WTC11 (cell line): ENCODE measurements at regions not wholly inside any gene's neighbourhood (a gene's known extent, or its start where the extent isn't known, plus 50 kb on each side); places are given as distances from the start of the nearest gene placed in this dataset.

Source experiments
- ATAC-seq: fragments of 200-7000 bp; cut with Tn5 transposase; 2 replicates; pipeline ENCODE4 v1.10.0; 2021; ENCODE audit warnings: mild to moderate bottlenecking, moderate library complexity
- CTCF ChIA-PET: fragments of 300-600 bp; sonication (Branson Sonifier 250); formaldehyde crosslinking; loops from one replicate; lab custom pipeline; 2021; ENCODE audit warnings: antibody characterized with exemption; lab: Charles Lee
- POLR2A ChIA-PET: fragments of 350-600 bp; sonication (Branson Sonifier 250); formaldehyde crosslinking; loops from one replicate; lab custom pipeline; 2021; ENCODE audit warnings: antibody characterized with exemption; lab: Charles Lee
- DNase-seq: peaks from one replicate; pipeline ENCODE4 v3.0.0; 2021; ENCODE audit warnings: low spot score
- H3K27ac Mint-ChIP-seq: 2 replicates; pipeline ENCODE4 v1.8.0; 2021; ENCODE audit warnings: mixed read lengths
- H3K27me3 Mint-ChIP-seq: 2 replicates; pipeline ENCODE4 v1.8.0; 2021; ENCODE audit warnings: low read depth, mild to moderate bottlenecking, moderate library complexity, mixed read lengths
- H3K36me3 Mint-ChIP-seq: 2 replicates; pipeline ENCODE4 v1.8.0; 2021; ENCODE audit warnings: mixed read lengths
- H3K4me1 Mint-ChIP-seq: 2 replicates; pipeline ENCODE4 v1.8.0; 2022; ENCODE audit warnings: mixed read lengths
- H3K4me3 Mint-ChIP-seq: 2 replicates; pipeline ENCODE4 v1.8.0; 2021; ENCODE audit warnings: mild to moderate bottlenecking, moderate library complexity, mixed read lengths
- H3K9me3 Mint-ChIP-seq: 2 replicates; pipeline ENCODE4 v1.8.0; 2021; ENCODE audit warnings: mixed read lengths
- AFF4 ChIP-seq: sonication (generic); formaldehyde crosslinking; IDR thresholded peaks from 2 replicates; pipeline ENCODE4 v1.8.1; 2023; ENCODE audit warnings: mild to moderate bottlenecking, missing genetic modification reagents, borderline replicate concordance
- CDX4 ChIP-seq: fragments of 250-450 bp; sonication (Bioruptor Pico); IDR thresholded peaks from 2 replicates; pipeline ENCODE4 v1.9.0; 2021; ENCODE audit warnings: moderate library complexity, mild to moderate bottlenecking, inconsistent platforms, borderline replicate concordance
- E2F1 ChIP-seq: sonication (generic); formaldehyde crosslinking; IDR thresholded peaks from 2 replicates; pipeline ENCODE4 v1.8.0; 2022; ENCODE audit warnings: mild to moderate bottlenecking, missing genetic modification reagents
- E2F5 ChIP-seq: sonication (generic); formaldehyde crosslinking; IDR thresholded peaks from 2 replicates; pipeline ENCODE4 v1.8.1; 2022; ENCODE audit warnings: mild to moderate bottlenecking, moderate library complexity, missing genetic modification reagents
- EMX1 ChIP-seq: fragments of 250-450 bp; sonication (Bioruptor Pico); IDR thresholded peaks from 2 replicates; pipeline ENCODE4 v1.8.0; 2021; ENCODE audit warnings: mild to moderate bottlenecking
- ESRRA ChIP-seq: sonication (generic); formaldehyde crosslinking; IDR thresholded peaks from 2 replicates; pipeline ENCODE4 v1.8.1; 2022; ENCODE audit warnings: mild to moderate bottlenecking, missing genetic modification reagents, borderline replicate concordance
- FOXK1 ChIP-seq: sonication (generic); formaldehyde crosslinking; IDR thresholded peaks from 2 replicates; pipeline ENCODE4 v1.8.0; 2022; ENCODE audit warnings: mild to moderate bottlenecking, moderate library complexity, missing genetic modification reagents
- FOXP4 ChIP-seq: sonication (generic); formaldehyde crosslinking; IDR thresholded peaks from 2 replicates; pipeline ENCODE4 v1.8.0; 2022; ENCODE audit warnings: mild to moderate bottlenecking, missing genetic modification reagents
- GTF2I ChIP-seq: fragments of 250-450 bp; sonication (Bioruptor Pico); conservative IDR thresholded peaks from 2 replicates; pipeline ENCODE4 v1.4.0; 2021; ENCODE audit warnings: mild to moderate bottlenecking
- HMGXB4 ChIP-seq: sonication (generic); formaldehyde crosslinking; IDR thresholded peaks from 2 replicates; pipeline ENCODE4 v1.8.1; 2023; ENCODE audit warnings: mild to moderate bottlenecking, moderate library complexity, missing genetic modification reagents
- IRF1 ChIP-seq: sonication (generic); formaldehyde crosslinking; IDR thresholded peaks from 2 replicates; pipeline ENCODE4 v1.8.0; 2023; ENCODE audit warnings: missing genetic modification reagents
- JAZF1 ChIP-seq: fragments of 250-450 bp; sonication (Bioruptor Pico); IDR thresholded peaks from 2 replicates; pipeline ENCODE4 v1.9.0; 2021; ENCODE audit warnings: moderate library complexity, mild to moderate bottlenecking, inconsistent platforms
- MYBL2 ChIP-seq: sonication (generic); formaldehyde crosslinking; IDR thresholded peaks from 2 replicates; pipeline ENCODE4 v1.8.1; 2023; ENCODE audit warnings: mild to moderate bottlenecking, moderate library complexity, missing genetic modification reagents
- NR1H2 ChIP-seq: sonication (generic); formaldehyde crosslinking; IDR thresholded peaks from 2 replicates; pipeline ENCODE4 v1.9.0; 2021; ENCODE audit warnings: mild to moderate bottlenecking, moderate library complexity, missing genetic modification reagents
- OVOL2 ChIP-seq: fragments of 250-450 bp; sonication (Bioruptor Pico); IDR thresholded peaks from 2 replicates; pipeline ENCODE4 v1.9.0; 2021; ENCODE audit warnings: mild to moderate bottlenecking, borderline replicate concordance
- SOX15 ChIP-seq: fragments of 250-450 bp; sonication (Bioruptor Pico); IDR thresholded peaks from 2 replicates; pipeline ENCODE4 v1.9.0; 2021; ENCODE audit warnings: mild to moderate bottlenecking
- ZNF121 ChIP-seq: sonication (generic); formaldehyde crosslinking; IDR thresholded peaks from 2 replicates; pipeline ENCODE4 v1.8.0; 2023; ENCODE audit warnings: missing genetic modification reagents
- ZNF416 ChIP-seq: fragments of 250-450 bp; sonication (Bioruptor Pico); IDR thresholded peaks from 2 replicates; pipeline ENCODE4 v1.9.0; 2021; ENCODE audit warnings: mild to moderate bottlenecking, inconsistent platforms
- ZNF423 ChIP-seq: fragments of 250-450 bp; sonication (Bioruptor Pico); IDR thresholded peaks from 2 replicates; pipeline ENCODE4 v2.1.2; 2022; ENCODE audit warnings: mild to moderate bottlenecking, moderate library complexity

- no peak for TF ChIP-seq AFF4 (CRISPR knock-in tag)
- no peak for TF ChIP-seq E2F1 (CRISPR knock-in tag)
Measured at GRCh38 chr2:228257379-228257778, 75.9 kb upstream of the SPHKAP start (continued).

- Mint-ChIP-seq H3K36me3 (no peaks in the 10 kb centered on the region), H3K9me3 (no peaks in the 10 kb centered on the region), H3K4me1 (0 out of 2 replicates have a peak, but pooled peaks cover 5% of the 10 kb centered on the region), H3K27me3 (no peaks in the 10 kb centered on the region), H3K27ac (no peak overlapping the region), H3K4me3 (no peak overlapping the region)
- CTCF ChIA-PET = no interaction called here
- POLR2A ChIA-PET = no interaction called here
- TF ChIP-seq HMGXB4 (CRISPR knock-in tag) = no peak
- no peak for TF ChIP-seq FOXP4 (CRISPR knock-in tag)
- no peak for TF ChIP-seq ESRRA (CRISPR knock-in tag)
- TF ChIP-seq ZNF121 (CRISPR knock-in tag) = no peak
- no peak for TF ChIP-seq NR1H2
- no peak for DNase-seq
- no peak for ATAC-seq
Measured at GRCh38 chr2:228253752-228254151, 72.3 kb upstream of the SPHKAP start.

GRCh38 chr2:228247335-228247734 is 65.8 kb upstream of the SPHKAP start:
- H3K9me3 Mint-ChIP-seq = no peaks in the 10 kb centered on the region
- TF ChIP-seq EMX1 (CRISPR knock-in tag) (no peak), ZNF121 (CRISPR knock-in tag) (no peak), GTF2I (CRISPR knock-in tag) (no peak), IRF1 (CRISPR knock-in tag) (no peak), ZNF416 (CRISPR knock-in tag) (no peak), CDX4 (CRISPR knock-in tag) (no peak), FOXK1 (no peak), MYBL2 (CRISPR knock-in tag) (no peak), JAZF1 (no peak), ZNF423 (CRISPR knock-in tag) (no peak), SOX15 (CRISPR knock-in tag) (no peak), OVOL2 (no peak), E2F5 (CRISPR knock-in tag) (no peak)
- no peaks in the 10 kb centered on the region for H3K4me1 Mint-ChIP-seq
- POLR2A ChIA-PET = no interaction called here
- CTCF ChIA-PET = no interaction called here
- no peak for ATAC-seq
- no peak overlapping the region for H3K4me3 Mint-ChIP-seq
- DNase-seq = no peak
- H3K27me3 Mint-ChIP-seq = no peaks in the 10 kb centered on the region
- H3K36me3 Mint-ChIP-seq = no peaks in the 10 kb centered on the region
- H3K27ac Mint-ChIP-seq = no peak overlapping the region
